AG09309 (cell line): ENCODE measurements at regions not wholly inside any gene's neighbourhood (a gene's known extent, or its start where the extent isn't known, plus 50 kb on each side); places are given as distances from the start of the nearest gene placed in this dataset.

Experiments
- DNase-seq: peaks from one replicate; pipeline ENCODE4 v3.0.0-alpha.2; 2010; ENCODE audit warnings: low read depth
- H3K4me3 ChIP-seq: 2 replicates; pipeline ENCODE4 v1.5.1; 2011; ENCODE audit warnings: mild to moderate bottlenecking, low read depth, low read length, moderate library complexity; ENCODE audit not compliant: control insufficient read depth
- CTCF ChIP-seq: IDR thresholded peaks from 2 replicates; pipeline ENCODE4 v1.5.1; 2011; ENCODE audit warnings: mild to moderate bottlenecking, low read depth, low read length, inconsistent platforms; ENCODE audit not compliant: insufficient read depth, control insufficient read depth; ENCODE audit errors: missing control alignments

DNA sequence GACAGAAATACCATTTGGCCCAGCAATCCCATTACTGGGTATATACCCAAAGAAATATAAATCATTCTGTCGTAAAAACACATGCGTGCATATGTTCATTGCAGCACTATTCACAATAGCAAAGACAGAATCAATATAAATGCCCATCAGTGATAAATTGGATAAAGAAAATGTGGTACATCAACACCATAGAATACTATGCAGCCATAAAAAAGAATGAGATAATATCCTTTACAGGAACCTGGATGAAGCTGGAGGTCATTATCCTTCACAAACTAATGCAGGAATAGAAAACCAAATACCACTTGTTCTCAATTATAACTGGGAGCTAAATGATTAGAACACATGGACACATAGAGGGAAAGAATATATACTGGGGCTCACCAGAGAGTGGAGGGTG lies 109.6 kb upstream of the SLC35F3 start:
- no peak overlapping the region for H3K4me3 ChIP-seq
- TF ChIP-seq CTCF, result no peak
- no peak for DNase-seq

- TF ChIP-seq CTCF, result no peak
- DNase-seq, result no peak
- H3K4me3 ChIP-seq, result no peak overlapping the region
Observed at GRCh38 chr1:233796146-233796783, 108.2 kb upstream of the SLC35F3 start.

- no peak overlapping the region for H3K4me3 ChIP-seq
- TF ChIP-seq CTCF, result no peak
- no peak for DNase-seq
Observed at GRCh38 chr1:233802611-233803010, 101.9 kb upstream of the SLC35F3 start.

DNA sequence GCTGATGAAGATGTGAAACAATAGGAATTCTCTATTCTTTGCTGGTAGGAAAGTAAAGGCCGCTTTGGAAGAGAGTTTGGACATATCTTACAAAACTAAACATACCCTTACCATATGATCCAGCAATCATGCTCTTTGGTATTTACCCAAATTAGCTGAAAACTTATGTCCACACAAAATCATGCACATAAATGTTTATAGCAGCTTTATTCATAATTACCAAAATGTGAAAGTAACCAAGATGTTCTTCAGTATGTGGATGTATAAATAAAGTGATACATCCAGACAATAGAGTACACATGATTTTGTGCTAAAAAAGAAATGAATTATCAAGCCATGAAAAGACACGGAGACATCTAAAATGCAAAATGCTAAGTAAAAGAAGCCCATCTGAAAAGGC lies 98.7 kb upstream of the SLC35F3 start:
- no peak overlapping the region for H3K4me3 ChIP-seq
- no peak for DNase-seq
- TF ChIP-seq CTCF, result no peak

- DNase-seq, result no peak
- H3K4me3 ChIP-seq, result no peak overlapping the region
- TF ChIP-seq CTCF, result no peak
Observed at GRCh38 chr1:233815357-233815756, 89.1 kb upstream of the SLC35F3 start.

DNA sequence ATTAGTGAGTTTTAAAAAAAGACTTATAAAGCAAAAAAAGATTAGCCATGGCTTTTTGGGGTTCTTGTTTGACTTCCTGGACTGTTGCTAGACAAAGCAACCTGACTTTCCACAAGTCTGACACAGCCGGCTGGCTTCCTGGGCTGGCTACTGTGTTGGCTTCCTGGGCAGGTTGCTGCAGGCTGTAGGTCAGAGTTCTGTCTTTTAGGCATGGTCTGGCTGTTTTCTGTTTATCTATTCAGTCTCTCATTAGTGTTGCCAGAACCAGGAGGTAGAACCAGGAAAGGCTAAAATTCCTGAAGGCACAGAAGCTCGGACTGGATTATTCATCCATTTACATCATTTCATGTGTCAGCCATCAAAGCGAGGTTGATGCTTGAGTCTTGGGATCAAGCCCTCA lies 88.6 kb upstream of the SLC35F3 start:
- no peak for DNase-seq
- no peak for TF ChIP-seq CTCF
- H3K4me3 ChIP-seq, result no peak overlapping the region

GRCh38 chr1:233816348-233816747 lies 88.1 kb upstream of the SLC35F3 start:
- TF ChIP-seq CTCF, result no peak
- no peak overlapping the region for H3K4me3 ChIP-seq
- DNase-seq, result no peak
